Germinal center (tissue), 1 donor: ENCODE measurements at regions not wholly inside any gene's neighbourhood (a gene's known extent, or its start where the extent isn't known, plus 50 kb on each side); places are given as distances from the start of the nearest gene placed in this dataset.

ENCODE experiments used
- DNase-seq: peaks from one replicate; pipeline ENCODE4 v3.0.0; 2012; ENCODE audit warnings: mixed read lengths, low spot score

GRCh38 chr3:22593638-22594037, 609.5 kb upstream of the UBE2E2 start:
- DNase-seq: no peak

GRCh38 chr3:22594990-22595389, 608.1 kb upstream of the UBE2E2 start:
- DNase-seq: no peak

GRCh38 chr3:22606461-22606860, 596.7 kb upstream of the UBE2E2 start:
- DNase-seq: no peak

- no peak for DNase-seq
Measured at GRCh38 chr3:22606938-22607337, 596.2 kb upstream of the UBE2E2 start.

- DNase-seq: no peak
Measured at GRCh38 chr3:22608093-22608492, 595.0 kb upstream of the UBE2E2 start.

GRCh38 chr3:22608721-22609120, 594.4 kb upstream of the UBE2E2 start:
- DNase-seq: no peak

GRCh38 chr3:22609139-22609538, 594.0 kb upstream of the UBE2E2 start:
- DNase-seq: no peak

- DNase-seq: no peak
Measured at GRCh38 chr3:22612927-22613326, 590.2 kb upstream of the UBE2E2 start.

GRCh38 chr3:22615790-22616189, 587.3 kb upstream of the UBE2E2 start:
- no peak for DNase-seq

- DNase-seq: no peak
Measured at GRCh38 chr3:22617372-22617771, 585.8 kb upstream of the UBE2E2 start.

- DNase-seq: no peak
Measured at GRCh38 chr3:22620498-22620897, 582.6 kb upstream of the UBE2E2 start.

GRCh38 chr3:22621205-22621809, 581.8 kb upstream of the UBE2E2 start:
- DNase-seq: no peak

- no peak for DNase-seq
Measured at GRCh38 chr3:22627993-22628499, 575.1 kb upstream of the UBE2E2 start.

- no peak for DNase-seq
Measured at GRCh38 chr3:22632536-22632935, 570.6 kb upstream of the UBE2E2 start.

GRCh38 chr3:22634433-22634832, 568.7 kb upstream of the UBE2E2 start:
- DNase-seq: no peak

GRCh38 chr3:22659651-22660475, 543.3 kb upstream of the UBE2E2 start:
- DNase-seq: no peak

- no peak for DNase-seq
Measured at GRCh38 chr3:22660606-22661005, 542.5 kb upstream of the UBE2E2 start.

- DNase-seq: no peak
Measured at GRCh38 chr3:22661121-22661700, 541.9 kb upstream of the UBE2E2 start.

- DNase-seq: no peak
Measured at GRCh38 chr3:22665528-22665927, 537.6 kb upstream of the UBE2E2 start.

GRCh38 chr3:22666736-22667135, 536.4 kb upstream of the UBE2E2 start:
- DNase-seq: no peak

GRCh38 chr3:22671848-22672247, 531.3 kb upstream of the UBE2E2 start:
- DNase-seq: no peak

GRCh38 chr3:22684739-22685138, 518.4 kb upstream of the UBE2E2 start:
- no peak for DNase-seq

- DNase-seq: no peak
Measured at GRCh38 chr3:22685597-22685996, 517.5 kb upstream of the UBE2E2 start.
